Mucosa of descending colon (tissue), 3 donors: ENCODE measurements at regions not wholly inside any gene's neighbourhood (a gene's known extent, or its start where the extent isn't known, plus 50 kb on each side); places are given as distances from the start of the nearest gene placed in this dataset.

Experiments
- ATAC-seq: fragments of 200-7000 bp; cut with Tn5 transposase; one replicate; pipeline ENCODE4 v1.9.1; 2020; ENCODE audit warnings: mild to moderate bottlenecking, moderate library complexity
- DNase-seq, 3 donors: peaks; one replicate each; pipeline ENCODE4 v3.0.0-alpha.2; 2020
- H3K36me3 ChIP-seq: fragments of 200-600 bp; one replicate; pipeline ENCODE4 v1.8.0; 2021; ENCODE audit warnings: low read depth, mild to moderate bottlenecking
- H3K4me1 ChIP-seq: fragments of 200-600 bp; one replicate; pipeline ENCODE4 v1.8.0; 2021; ENCODE audit warnings: low read depth, mild to moderate bottlenecking
- H3K4me3 ChIP-seq: fragments of 200-600 bp; one replicate; pipeline ENCODE4 v1.8.0; 2021; ENCODE audit warnings: mild to moderate bottlenecking
- H3K9me3 ChIP-seq: fragments of 200-600 bp; one replicate; pipeline ENCODE4 v1.8.0; 2021; ENCODE audit warnings: mild to moderate bottlenecking
- CTCF ChIP-seq: fragments of 200-600 bp; IDR thresholded peaks from one replicate; pipeline ENCODE4 v1.8.0; 2022; ENCODE audit warnings: antibody characterized with exemption, mild to moderate bottlenecking
- intact Hi-C, 2 donors: fragments of 100-400 bp; cut with DNase I in 1 of 2; cut with micrococcal nuclease in 1 of 2; formaldehyde crosslinking; loops; one replicate each; pipeline versions ENCODE4 v1.11.0 to v1.11.1; 2022; cut with DNase I, micrococcal nuclease
- donor health status: DM: no; HTN: no; CAD: no; lungs with moderate emphysema.
- donor health status: DM: no; HTN: no; CAD: no.
- donor health status: DM: no; HTN: yes; CAD: no.

DNA sequence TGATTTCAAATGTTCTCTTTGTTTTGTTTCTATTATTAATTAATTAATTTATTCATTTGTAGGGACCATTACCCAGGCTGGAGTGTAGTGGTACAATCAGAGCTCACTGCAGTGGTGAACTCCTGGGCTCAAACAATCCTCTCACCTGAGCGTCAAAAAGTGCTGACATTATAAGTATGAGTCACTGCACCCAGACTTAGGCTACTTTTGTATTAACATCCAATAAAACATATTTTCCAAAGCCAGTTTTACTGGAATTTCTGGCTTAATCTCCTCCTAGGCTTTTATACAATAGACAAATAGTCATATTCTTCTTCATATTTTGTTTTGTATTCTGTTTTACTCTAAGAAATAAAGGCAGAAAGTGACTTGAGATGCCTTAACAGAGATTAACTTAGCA is 749.6 kb downstream of the SLC16A7 start:
- no peak for ATAC-seq
- TF ChIP-seq CTCF: no peak
- no peak overlapping the region for H3K4me3 ChIP-seq
- H3K36me3 ChIP-seq: no peaks in the 10 kb centered on the region
- intact Hi-C loops: no loop called here
- no peaks in the 10 kb centered on the region for H3K4me1 ChIP-seq
- no peaks in the 10 kb centered on the region for H3K9me3 ChIP-seq
- no peak for DNase-seq

- no peak for DNase-seq
- H3K4me3 ChIP-seq: no peak overlapping the region
- no peaks in the 10 kb centered on the region for H3K36me3 ChIP-seq
- H3K9me3 ChIP-seq: peaks cover 6% of the 10 kb centered on the region
- intact Hi-C loops: no loop called here
- no peak for TF ChIP-seq CTCF
- no peaks in the 10 kb centered on the region for H3K4me1 ChIP-seq
- ATAC-seq: no peak
Observed at GRCh38 chr12:60349232-60349978, 753.6 kb downstream of the SLC16A7 start.

- Histone ChIP-seq H3K4me3 (no peak overlapping the region), H3K36me3 (no peaks in the 10 kb centered on the region), H3K4me1 (no peaks in the 10 kb centered on the region), H3K9me3 (peaks cover 34% of the 10 kb centered on the region)
- no peak for TF ChIP-seq CTCF
- no peak for ATAC-seq
- intact Hi-C loops: no loop called here
- no peak for DNase-seq
Observed at GRCh38 chr12:60387356-60387755, 791.5 kb downstream of the SLC16A7 start.

- H3K4me1 ChIP-seq: no peaks in the 10 kb centered on the region
- TF ChIP-seq CTCF: no peak
- no peak overlapping the region for H3K4me3 ChIP-seq
- intact Hi-C loops: no loop called here
- ATAC-seq (no peak), DNase-seq (no peak)
- H3K36me3 ChIP-seq: no peaks in the 10 kb centered on the region
- H3K9me3 ChIP-seq: peaks cover 28% of the 10 kb centered on the region
Observed at GRCh38 chr12:60391051-60391450, 795.2 kb downstream of the SLC16A7 start.

DNA sequence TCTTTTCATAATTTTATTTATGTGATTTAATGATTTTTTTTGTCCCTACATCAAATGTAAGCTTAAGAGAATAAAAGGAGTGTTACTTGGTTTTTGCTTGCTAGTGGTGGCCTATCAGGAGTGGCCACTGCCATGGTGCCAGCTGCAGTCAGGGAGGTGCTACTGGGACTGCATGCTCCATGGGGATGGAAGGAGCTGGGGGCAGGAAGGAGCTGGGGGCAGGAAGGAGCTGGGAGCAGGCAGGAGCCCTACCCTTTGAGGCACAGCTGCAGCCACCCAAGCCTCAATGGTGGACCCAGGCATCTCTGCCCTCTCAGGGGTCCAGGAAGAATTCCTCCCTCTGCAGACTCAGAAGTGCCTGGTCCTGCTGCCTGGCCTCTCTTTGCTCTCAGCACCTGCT is 796.0 kb downstream of the SLC16A7 start:
- Histone ChIP-seq H3K9me3 (peaks cover 28% of the 10 kb centered on the region), H3K36me3 (no peaks in the 10 kb centered on the region), H3K4me1 (no peaks in the 10 kb centered on the region), H3K4me3 (no peak overlapping the region)
- TF ChIP-seq CTCF: no peak
- intact Hi-C loops: no loop called here
- DNase-seq: no peak
- ATAC-seq: no peak

DNA sequence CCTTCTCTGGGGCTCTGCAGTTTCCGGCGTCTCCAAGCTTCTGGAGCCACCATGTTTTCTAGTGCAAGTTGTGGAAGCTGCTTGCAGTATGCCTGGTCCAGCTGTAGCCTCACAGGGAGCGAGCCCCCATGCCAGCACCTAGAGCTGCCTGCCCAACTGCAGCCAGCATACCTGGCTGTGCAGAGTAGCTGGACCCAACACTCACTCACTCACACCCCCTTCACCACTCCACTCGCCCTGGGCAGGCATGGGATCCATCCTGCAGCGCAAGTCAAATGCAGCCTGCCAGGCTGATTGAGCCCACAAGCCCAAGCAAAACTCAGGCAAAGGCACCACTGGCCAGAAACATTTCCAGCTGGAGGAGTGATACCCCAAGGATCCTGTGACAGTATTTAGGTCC is 797.3 kb downstream of the SLC16A7 start:
- intact Hi-C loops: no loop called here
- ATAC-seq (no peak), DNase-seq (no peak)
- Histone ChIP-seq H3K4me3 (no peak overlapping the region), H3K4me1 (no peaks in the 10 kb centered on the region), H3K36me3 (no peaks in the 10 kb centered on the region), H3K9me3 (peaks cover 28% of the 10 kb centered on the region)
- TF ChIP-seq CTCF: no peak
